ENCODE measurements at regions not wholly inside any gene's neighbourhood (a gene's known extent, or its start where the extent isn't known, plus 50 kb on each side); places are given as distances from the start of the nearest gene placed in this dataset.

DNA sequence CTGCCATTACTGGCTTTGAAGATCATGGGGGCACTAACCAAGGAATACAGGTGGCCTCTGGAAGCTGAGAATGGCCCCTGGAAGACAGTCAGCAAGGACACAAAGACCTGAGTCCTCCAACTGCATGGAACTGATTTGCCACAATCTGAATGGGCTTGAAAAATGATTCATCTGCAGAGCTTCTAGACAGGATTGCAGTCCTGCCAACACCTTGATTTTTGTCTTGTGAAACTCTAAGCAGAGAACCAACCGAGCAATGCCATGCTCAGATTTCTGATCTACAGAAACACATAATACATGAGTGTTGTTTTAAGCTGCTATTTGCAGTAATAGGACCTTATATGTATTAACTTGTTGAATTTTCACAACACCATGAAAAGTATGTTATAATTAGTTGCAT, 66.1 kb upstream of the SLC13A1 start:
- ATAC-seq = no peak
- H3K36me3 Mint-ChIP-seq (ENCODE audit: low read depth) = no peaks in the 10 kb centered on the region
- Histone ChIP-seq H3K27ac (ENCODE audit: low read depth) (no peak overlapping the region), H3K4me2 (no peak overlapping the region), H3F3A (replicated peaks; ENCODE audit: low read depth) (no peaks in the 10 kb centered on the region), H3K4me1 (ENCODE audit: insufficient read depth) (peaks cover 3% of the 10 kb centered on the region; the same call in 1 of the 2 replicates), H3K36me3 (ENCODE audit: insufficient read depth) (no peaks in the 10 kb centered on the region), H3K4me3 (no peak overlapping the region), H3K9me2 (ENCODE audit: insufficient read depth) (peaks cover 7% of the 10 kb centered on the region; the same call in 1 of the 2 replicates), H3K79me2 (replicated peaks; ENCODE audit: insufficient read depth) (no peaks in the 10 kb centered on the region), H3K27me3 (ENCODE audit: insufficient read depth) (no peaks in the 10 kb centered on the region), H4K20me1 (replicated peaks; ENCODE audit: insufficient read depth) (no peaks in the 10 kb centered on the region), H2AFZ (no peak overlapping the region)
- DNase-seq (ENCODE audit: low spot score) = no peak
- no peak for TF ChIP-seq JUNB (IDR thresholded peaks at IDR 0.05; ENCODE audit: unreplicated experiment)
- TF ChIP-seq, protein P1, sequence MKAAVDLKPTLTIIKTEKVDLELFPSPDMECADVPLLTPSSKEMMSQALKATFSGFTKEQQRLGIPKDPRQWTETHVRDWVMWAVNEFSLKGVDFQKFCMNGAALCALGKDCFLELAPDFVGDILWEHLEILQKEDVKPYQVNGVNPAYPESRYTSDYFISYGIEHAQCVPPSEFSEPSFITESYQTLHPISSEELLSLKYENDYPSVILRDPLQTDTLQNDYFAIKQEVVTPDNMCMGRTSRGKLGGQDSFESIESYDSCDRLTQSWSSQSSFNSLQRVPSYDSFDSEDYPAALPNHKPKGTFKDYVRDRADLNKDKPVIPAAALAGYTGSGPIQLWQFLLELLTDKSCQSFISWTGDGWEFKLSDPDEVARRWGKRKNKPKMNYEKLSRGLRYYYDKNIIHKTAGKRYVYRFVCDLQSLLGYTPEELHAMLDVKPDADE (IDR thresholded peaks at IDR 0.05) = no peak
- no peak for TF ChIP-seq POLR2AphosphoS5 (IDR thresholded peaks at IDR 0.05; ENCODE audit: low read depth)
- TF ChIP-seq NANOG (IDR thresholded peaks at IDR 0.05; ENCODE audit: borderline replicate concordance) = no peak
- TF ChIP-seq, protein P2, sequence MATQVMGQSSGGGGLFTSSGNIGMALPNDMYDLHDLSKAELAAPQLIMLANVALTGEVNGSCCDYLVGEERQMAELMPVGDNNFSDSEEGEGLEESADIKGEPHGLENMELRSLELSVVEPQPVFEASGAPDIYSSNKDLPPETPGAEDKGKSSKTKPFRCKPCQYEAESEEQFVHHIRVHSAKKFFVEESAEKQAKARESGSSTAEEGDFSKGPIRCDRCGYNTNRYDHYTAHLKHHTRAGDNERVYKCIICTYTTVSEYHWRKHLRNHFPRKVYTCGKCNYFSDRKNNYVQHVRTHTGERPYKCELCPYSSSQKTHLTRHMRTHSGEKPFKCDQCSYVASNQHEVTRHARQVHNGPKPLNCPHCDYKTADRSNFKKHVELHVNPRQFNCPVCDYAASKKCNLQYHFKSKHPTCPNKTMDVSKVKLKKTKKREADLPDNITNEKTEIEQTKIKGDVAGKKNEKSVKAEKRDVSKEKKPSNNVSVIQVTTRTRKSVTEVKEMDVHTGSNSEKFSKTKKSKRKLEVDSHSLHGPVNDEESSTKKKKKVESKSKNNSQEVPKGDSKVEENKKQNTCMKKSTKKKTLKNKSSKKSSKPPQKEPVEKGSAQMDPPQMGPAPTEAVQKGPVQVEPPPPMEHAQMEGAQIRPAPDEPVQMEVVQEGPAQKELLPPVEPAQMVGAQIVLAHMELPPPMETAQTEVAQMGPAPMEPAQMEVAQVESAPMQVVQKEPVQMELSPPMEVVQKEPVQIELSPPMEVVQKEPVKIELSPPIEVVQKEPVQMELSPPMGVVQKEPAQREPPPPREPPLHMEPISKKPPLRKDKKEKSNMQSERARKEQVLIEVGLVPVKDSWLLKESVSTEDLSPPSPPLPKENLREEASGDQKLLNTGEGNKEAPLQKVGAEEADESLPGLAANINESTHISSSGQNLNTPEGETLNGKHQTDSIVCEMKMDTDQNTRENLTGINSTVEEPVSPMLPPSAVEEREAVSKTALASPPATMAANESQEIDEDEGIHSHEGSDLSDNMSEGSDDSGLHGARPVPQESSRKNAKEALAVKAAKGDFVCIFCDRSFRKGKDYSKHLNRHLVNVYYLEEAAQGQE (IDR thresholded peaks at IDR 0.05; ENCODE audit: unreplicated experiment) = no peak
- TF ChIP-seq EZH2 (IDR thresholded peaks at IDR 0.05; ENCODE audit: low read depth, unreplicated experiment) = no peak
- TF ChIP-seq ZNF114 (CRISPR knock-in tag; IDR thresholded peaks at IDR 0.05) = no peak
- no peak for TF ChIP-seq STAT1 (IDR thresholded peaks at IDR 0.05; ENCODE audit: unreplicated experiment)
- TF ChIP-seq, protein P3, sequence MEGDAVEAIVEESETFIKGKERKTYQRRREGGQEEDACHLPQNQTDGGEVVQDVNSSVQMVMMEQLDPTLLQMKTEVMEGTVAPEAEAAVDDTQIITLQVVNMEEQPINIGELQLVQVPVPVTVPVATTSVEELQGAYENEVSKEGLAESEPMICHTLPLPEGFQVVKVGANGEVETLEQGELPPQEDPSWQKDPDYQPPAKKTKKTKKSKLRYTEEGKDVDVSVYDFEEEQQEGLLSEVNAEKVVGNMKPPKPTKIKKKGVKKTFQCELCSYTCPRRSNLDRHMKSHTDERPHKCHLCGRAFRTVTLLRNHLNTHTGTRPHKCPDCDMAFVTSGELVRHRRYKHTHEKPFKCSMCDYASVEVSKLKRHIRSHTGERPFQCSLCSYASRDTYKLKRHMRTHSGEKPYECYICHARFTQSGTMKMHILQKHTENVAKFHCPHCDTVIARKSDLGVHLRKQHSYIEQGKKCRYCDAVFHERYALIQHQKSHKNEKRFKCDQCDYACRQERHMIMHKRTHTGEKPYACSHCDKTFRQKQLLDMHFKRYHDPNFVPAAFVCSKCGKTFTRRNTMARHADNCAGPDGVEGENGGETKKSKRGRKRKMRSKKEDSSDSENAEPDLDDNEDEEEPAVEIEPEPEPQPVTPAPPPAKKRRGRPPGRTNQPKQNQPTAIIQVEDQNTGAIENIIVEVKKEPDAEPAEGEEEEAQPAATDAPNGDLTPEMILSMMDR (conservative IDR thresholded peaks at IDR 0.05; ENCODE audit: low read depth in 2 of 2) = no peak
- no peak for TF ChIP-seq ZNF331 (CRISPR knock-in tag; IDR thresholded peaks at IDR 0.05; ENCODE audit: low read depth)
- TF ChIP-seq CREB1 (CRISPR knock-in tag; IDR thresholded peaks at IDR 0.05; ENCODE audit: low read depth) = no peak
- TF ChIP-seq EZH2phosphoT487 (IDR thresholded peaks at IDR 0.05; ENCODE audit: unreplicated experiment) = no peak
- TF ChIP-seq, protein P4, sequence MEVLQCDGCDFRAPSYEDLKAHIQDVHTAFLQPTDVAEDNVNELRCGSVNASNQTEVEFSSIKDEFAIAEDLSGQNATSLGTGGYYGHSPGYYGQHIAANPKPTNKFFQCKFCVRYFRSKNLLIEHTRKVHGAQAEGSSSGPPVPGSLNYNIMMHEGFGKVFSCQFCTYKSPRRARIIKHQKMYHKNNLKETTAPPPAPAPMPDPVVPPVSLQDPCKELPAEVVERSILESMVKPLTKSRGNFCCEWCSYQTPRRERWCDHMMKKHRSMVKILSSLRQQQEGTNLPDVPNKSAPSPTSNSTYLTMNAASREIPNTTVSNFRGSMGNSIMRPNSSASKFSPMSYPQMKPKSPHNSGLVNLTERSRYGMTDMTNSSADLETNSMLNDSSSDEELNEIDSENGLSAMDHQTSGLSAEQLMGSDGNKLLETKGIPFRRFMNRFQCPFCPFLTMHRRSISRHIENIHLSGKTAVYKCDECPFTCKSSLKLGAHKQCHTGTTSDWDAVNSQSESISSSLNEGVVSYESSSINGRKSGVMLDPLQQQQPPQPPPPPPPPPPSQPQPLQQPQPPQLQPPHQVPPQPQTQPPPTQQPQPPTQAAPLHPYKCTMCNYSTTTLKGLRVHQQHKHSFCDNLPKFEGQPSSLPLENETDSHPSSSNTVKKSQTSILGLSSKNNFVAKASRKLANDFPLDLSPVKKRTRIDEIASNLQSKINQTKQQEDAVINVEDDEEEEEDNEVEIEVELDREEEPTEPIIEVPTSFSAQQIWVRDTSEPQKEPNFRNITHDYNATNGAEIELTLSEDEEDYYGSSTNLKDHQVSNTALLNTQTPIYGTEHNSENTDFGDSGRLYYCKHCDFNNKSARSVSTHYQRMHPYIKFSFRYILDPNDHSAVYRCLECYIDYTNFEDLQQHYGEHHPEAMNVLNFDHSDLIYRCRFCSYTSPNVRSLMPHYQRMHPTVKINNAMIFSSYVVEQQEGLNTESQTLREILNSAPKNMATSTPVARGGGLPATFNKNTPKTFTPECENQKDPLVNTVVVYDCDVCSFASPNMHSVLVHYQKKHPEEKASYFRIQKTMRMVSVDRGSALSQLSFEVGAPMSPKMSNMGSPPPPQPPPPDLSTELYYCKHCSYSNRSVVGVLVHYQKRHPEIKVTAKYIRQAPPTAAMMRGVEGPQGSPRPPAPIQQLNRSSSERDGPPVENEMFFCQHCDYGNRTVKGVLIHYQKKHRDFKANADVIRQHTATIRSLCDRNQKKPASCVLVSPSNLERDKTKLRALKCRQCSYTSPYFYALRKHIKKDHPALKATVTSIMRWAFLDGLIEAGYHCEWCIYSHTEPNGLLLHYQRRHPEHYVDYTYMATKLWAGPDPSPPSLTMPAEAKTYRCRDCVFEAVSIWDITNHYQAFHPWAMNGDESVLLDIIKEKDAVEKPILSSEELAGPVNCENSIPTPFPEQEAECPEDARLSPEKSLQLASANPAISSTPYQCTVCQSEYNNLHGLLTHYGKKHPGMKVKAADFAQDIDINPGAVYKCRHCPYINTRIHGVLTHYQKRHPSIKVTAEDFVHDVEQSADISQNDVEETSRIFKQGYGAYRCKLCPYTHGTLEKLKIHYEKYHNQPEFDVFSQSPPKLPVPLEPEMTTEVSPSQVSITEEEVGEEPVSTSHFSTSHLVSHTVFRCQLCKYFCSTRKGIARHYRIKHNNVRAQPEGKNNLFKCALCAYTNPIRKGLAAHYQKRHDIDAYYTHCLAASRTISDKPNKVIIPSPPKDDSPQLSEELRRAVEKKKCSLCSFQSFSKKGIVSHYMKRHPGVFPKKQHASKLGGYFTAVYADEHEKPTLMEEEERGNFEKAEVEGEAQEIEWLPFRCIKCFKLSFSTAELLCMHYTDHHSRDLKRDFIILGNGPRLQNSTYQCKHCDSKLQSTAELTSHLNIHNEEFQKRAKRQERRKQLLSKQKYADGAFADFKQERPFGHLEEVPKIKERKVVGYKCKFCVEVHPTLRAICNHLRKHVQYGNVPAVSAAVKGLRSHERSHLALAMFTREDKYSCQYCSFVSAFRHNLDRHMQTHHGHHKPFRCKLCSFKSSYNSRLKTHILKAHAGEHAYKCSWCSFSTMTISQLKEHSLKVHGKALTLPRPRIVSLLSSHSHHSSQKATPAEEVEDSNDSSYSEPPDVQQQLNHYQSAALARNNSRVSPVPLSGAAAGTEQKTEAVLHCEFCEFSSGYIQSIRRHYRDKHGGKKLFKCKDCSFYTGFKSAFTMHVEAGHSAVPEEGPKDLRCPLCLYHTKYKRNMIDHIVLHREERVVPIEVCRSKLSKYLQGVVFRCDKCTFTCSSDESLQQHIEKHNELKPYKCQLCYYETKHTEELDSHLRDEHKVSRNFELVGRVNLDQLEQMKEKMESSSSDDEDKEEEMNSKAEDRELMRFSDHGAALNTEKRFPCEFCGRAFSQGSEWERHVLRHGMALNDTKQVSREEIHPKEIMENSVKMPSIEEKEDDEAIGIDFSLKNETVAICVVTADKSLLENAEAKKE (CRISPR knock-in tag; IDR thresholded peaks at IDR 0.05) = no peak
- no peaks in the 10 kb centered on the region; the same call in 1 of the 3 replicates for H3K4me1 Mint-ChIP-seq
- H3K27ac Mint-ChIP-seq = no peak overlapping the region
- H3K27me3 Mint-ChIP-seq (ENCODE audit: insufficient read depth, low read depth, poor library complexity) = peaks cover 2% of the 10 kb centered on the region
- 0 out of 3 replicates have a peak, but pooled peaks cover 4% of the 10 kb centered on the region for H3K9me3 Mint-ChIP-seq
- no peak overlapping the region for H3K4me3 Mint-ChIP-seq

Data from GM23338 (cell line).